ENCODE measurements at regions not wholly inside any gene's neighbourhood (a gene's known extent, or its start where the extent isn't known, plus 50 kb on each side); places are given as distances from the start of the nearest gene placed in this dataset.

DNA sequence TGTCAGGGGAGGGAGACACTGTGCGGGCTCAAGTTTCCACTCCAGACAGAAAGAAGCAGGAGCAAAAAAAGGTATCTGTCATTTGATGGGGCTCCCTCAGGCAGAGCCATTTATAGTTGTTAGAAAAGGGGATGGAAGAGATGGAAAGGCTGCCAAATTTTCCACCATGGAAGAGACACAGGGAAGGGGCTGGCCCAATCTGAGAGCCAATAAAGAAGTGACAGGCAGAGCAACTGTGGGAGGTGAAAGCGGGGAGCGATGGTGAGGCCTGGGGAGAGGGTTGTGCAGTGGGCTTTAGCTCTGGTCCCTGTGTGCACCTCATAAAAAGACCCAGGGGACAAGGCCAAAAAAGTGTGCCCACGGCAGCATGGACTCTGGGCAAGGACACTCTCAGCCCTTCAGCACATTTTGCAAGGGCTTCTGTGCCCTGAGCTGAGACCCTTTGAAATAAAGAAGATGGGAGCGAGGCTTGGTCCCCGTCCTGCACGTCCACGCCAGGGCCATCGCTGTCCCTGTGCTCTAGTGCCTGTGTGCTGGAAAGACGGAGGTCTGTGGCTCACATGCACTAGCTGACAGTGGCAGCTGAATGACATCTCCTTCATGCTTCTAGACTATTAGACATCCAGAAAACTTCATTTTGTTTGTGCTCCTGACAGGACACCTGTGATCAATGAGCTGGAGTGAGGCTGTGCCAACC lies 456.7 kb upstream of the HS6ST1 start:
- TF ChIP-seq, protein P1, sequence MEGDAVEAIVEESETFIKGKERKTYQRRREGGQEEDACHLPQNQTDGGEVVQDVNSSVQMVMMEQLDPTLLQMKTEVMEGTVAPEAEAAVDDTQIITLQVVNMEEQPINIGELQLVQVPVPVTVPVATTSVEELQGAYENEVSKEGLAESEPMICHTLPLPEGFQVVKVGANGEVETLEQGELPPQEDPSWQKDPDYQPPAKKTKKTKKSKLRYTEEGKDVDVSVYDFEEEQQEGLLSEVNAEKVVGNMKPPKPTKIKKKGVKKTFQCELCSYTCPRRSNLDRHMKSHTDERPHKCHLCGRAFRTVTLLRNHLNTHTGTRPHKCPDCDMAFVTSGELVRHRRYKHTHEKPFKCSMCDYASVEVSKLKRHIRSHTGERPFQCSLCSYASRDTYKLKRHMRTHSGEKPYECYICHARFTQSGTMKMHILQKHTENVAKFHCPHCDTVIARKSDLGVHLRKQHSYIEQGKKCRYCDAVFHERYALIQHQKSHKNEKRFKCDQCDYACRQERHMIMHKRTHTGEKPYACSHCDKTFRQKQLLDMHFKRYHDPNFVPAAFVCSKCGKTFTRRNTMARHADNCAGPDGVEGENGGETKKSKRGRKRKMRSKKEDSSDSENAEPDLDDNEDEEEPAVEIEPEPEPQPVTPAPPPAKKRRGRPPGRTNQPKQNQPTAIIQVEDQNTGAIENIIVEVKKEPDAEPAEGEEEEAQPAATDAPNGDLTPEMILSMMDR (IDR thresholded peaks at IDR 0.05) = no peak
- no peak for TF ChIP-seq POLR2A (IDR thresholded peaks at IDR 0.05)

All from ovary (tissue), 3 donors.